ENCODE measurements at regions not wholly inside any gene's neighbourhood (a gene's known extent, or its start where the extent isn't known, plus 50 kb on each side); places are given as distances from the start of the nearest gene placed in this dataset.

DNA sequence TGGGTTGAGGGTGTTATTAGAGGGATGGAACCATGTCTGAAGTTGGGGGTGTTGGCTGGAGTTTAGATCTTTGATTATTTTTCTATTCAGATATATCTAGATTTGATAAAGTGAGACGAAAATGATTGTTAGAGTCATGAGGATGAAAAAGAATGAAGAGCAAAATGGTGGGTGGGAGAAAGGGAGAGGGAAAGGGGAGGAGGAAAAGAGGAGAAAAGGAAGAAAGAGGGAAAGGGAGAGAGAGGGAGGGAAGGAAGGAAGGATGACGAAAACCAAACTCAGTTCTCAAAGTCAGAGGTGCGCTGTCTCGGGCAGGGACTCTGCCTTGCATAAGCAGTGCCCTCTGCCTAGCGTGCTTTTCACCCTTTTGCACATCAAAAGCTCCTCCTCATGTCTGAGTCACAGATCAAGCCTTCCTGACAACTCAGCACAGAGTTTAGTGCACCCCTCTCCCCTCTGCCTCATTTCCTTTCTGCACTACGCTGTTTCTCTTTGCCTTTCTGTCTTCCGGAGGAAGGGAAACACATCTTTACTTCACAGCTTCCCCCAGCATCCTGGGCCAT, 225.8 kb upstream of the PROX1 start:
- no peak for DNase-seq (ENCODE audit: low read depth)
- TF ChIP-seq, protein P1, sequence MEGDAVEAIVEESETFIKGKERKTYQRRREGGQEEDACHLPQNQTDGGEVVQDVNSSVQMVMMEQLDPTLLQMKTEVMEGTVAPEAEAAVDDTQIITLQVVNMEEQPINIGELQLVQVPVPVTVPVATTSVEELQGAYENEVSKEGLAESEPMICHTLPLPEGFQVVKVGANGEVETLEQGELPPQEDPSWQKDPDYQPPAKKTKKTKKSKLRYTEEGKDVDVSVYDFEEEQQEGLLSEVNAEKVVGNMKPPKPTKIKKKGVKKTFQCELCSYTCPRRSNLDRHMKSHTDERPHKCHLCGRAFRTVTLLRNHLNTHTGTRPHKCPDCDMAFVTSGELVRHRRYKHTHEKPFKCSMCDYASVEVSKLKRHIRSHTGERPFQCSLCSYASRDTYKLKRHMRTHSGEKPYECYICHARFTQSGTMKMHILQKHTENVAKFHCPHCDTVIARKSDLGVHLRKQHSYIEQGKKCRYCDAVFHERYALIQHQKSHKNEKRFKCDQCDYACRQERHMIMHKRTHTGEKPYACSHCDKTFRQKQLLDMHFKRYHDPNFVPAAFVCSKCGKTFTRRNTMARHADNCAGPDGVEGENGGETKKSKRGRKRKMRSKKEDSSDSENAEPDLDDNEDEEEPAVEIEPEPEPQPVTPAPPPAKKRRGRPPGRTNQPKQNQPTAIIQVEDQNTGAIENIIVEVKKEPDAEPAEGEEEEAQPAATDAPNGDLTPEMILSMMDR (conservative IDR thresholded peaks at IDR 0.05; ENCODE audit: low read length), result no peak
- H3K4me3 ChIP-seq (ENCODE audit: low read length), result no peak overlapping the region

GRCh38 chr1:213767683-213768082, 220.1 kb upstream of the PROX1 start:
- no peak overlapping the region for H3K4me3 ChIP-seq (ENCODE audit: low read length)
- DNase-seq (ENCODE audit: low read depth), result no peak
- TF ChIP-seq, protein P1 (conservative IDR thresholded peaks at IDR 0.05; ENCODE audit: low read length), result no peak

DNA sequence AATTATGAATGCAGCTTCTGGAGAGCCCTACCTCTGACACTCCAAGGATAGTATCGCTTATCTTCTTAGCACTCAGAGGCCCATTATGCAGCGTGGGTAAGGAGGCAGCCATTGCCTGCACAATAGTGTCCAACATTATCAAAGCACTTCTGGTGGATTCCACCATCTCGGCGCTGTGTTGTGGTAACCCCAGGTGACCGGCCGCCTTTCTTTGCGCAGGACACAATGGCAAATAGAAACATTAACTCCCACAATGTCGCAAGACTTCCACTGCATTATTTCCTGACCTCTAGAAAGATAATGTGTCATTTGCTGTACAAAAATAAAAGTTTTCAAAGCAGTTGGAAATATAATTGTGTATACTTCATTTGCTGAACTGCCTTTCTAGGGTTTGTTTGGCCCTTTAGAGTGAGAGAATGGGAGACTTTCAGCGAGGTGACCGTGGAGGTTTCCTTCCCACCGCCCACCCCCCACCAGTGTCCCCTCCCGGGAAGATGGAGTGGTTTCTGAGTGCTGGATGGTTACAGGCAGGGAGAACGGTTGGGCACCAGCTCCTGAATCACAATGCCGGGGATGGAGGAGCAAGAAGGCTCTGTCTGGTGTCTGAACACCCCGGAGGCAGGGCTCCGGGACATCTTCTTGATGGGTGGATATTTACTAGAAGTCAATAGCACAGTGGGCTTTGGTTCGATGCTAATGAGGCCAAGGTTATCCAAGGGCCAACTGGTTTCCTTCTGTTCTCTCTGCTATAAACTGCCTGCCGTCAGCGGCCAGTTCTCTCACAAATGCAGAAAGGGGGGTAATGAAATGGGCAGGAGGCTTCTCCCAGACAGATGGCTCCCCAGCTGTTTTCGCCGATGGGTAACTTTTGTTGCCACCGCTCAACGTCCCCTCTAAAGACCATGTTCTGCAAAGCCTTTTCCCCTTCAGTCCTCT, 215.4 kb upstream of the PROX1 start:
- DNase-seq (ENCODE audit: low read depth), result no peak
- H3K4me3 ChIP-seq (ENCODE audit: low read length), result no peak overlapping the region
- TF ChIP-seq, protein P1 (conservative IDR thresholded peaks at IDR 0.05; ENCODE audit: low read length), result no peak

- no peak for DNase-seq (ENCODE audit: low read depth)
- H3K4me3 ChIP-seq (ENCODE audit: low read length), result no peak overlapping the region
- TF ChIP-seq, protein P1 (conservative IDR thresholded peaks at IDR 0.05; ENCODE audit: low read length), result no peak
Measured at GRCh38 chr1:213773975-213774374, 213.8 kb upstream of the PROX1 start.

DNA sequence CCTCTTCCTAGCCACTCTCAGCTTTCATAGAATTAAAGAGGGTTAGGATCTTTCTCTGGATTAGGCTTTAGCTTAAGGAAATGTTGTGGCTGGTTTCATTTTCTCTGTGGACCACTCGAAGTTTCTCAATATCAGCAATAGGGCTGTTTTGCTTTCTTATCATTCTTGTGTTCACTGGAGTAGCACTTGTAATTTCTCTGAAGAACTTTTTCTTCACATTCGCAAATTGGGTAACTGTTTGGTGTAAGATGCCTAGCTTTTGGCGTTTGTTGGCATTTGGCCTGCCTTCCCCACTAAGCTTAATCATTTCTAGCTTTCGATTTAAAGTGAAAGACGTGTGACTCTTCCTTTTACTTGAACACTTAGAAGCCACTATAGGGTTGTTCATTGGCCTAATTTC, 210.8 kb upstream of the PROX1 start:
- no peak overlapping the region for H3K4me3 ChIP-seq (ENCODE audit: low read length)
- TF ChIP-seq, protein P1 (conservative IDR thresholded peaks at IDR 0.05; ENCODE audit: low read length), result no peak
- no peak for DNase-seq (ENCODE audit: low read depth)

- TF ChIP-seq, protein P1 (conservative IDR thresholded peaks at IDR 0.05; ENCODE audit: low read length), result no peak
- no peak overlapping the region for H3K4me3 ChIP-seq (ENCODE audit: low read length)
- no peak for DNase-seq (ENCODE audit: low read depth)
Measured at GRCh38 chr1:213779228-213779627, 208.5 kb upstream of the PROX1 start.
